ENCODE measurements at regions not wholly inside any gene's neighbourhood (a gene's known extent, or its start where the extent isn't known, plus 50 kb on each side); places are given as distances from the start of the nearest gene placed in this dataset. TPM values are rescaled to one million over a fixed set of nuclear protein-coding genes. Genes with fewer than 3 reads are reported as not detected.

Small RNA genes in the stretch of these regions (microRNA-seq; reads per million reads assigned to microRNA genes)
- not detected for gene MIR552 (ENCODE audit: unreplicated experiment)

All from Panc1 (cell line).